OCI-LY3 (cell line): ENCODE measurements at regions not wholly inside any gene's neighbourhood (a gene's known extent, or its start where the extent isn't known, plus 50 kb on each side); places are given as distances from the start of the nearest gene placed in this dataset.

ENCODE experiments used
- H2AFZ ChIP-seq: fragments of 200-600, 300-600 bp; shearing (Covaris generic); 2 replicates; pipeline ENCODE4 v1.6.0; 2014; ENCODE audit warnings: antibody characterized with exemption, low read depth, low read length
- H3K27ac ChIP-seq: fragments of 200-600, 300-600 bp; sonication (generic); 2 replicates; pipeline ENCODE4 v1.5.1; 2014; ENCODE audit warnings: mild to moderate bottlenecking, low read length, moderate library complexity, mixed read lengths
- H3K27me3 ChIP-seq: fragments of 200-600, 300-600 bp; sonication (generic); 2 replicates; pipeline ENCODE4 v1.6.1; 2014; ENCODE audit warnings: low read depth, low read length, mixed read lengths
- H3K36me3 ChIP-seq: fragments of 200-600, 300-600 bp; sonication (generic); replicated peaks from 2 replicates; pipeline ENCODE3; 2014; ENCODE audit warnings: low read depth, low read length, mixed read lengths
- H3K4me1 ChIP-seq: fragments of 300-600, 200-600 bp; sonication (generic); 2 replicates; pipeline ENCODE4 v1.6.1; 2014; ENCODE audit warnings: low read length, mixed read lengths
- H3K4me2 ChIP-seq: fragments of 200-600, 300-600 bp; sonication (generic); 2 replicates; pipeline ENCODE4 v1.6.1; 2014; ENCODE audit warnings: low read length, mixed read lengths
- H3K4me3 ChIP-seq: fragments of 300-600, 200-600 bp; sonication (generic); 2 replicates; pipeline ENCODE4 v1.5.1; 2014; ENCODE audit warnings: antibody characterized with exemption, mild to moderate bottlenecking, low read length, moderate library complexity
- H3K79me2 ChIP-seq: fragments of 300-600, 200-600 bp; shearing (Covaris generic); 2 replicates; pipeline ENCODE4 v1.6.1; 2014; ENCODE audit warnings: mild to moderate bottlenecking, low read length, mixed read lengths
- H3K9ac ChIP-seq: fragments of 300-600, 200-600 bp; shearing (Covaris generic); 2 replicates; pipeline ENCODE4 v1.6.0; 2014; ENCODE audit warnings: mild to moderate bottlenecking, low read length, moderate library complexity
- H3K9me3 ChIP-seq: fragments of 200-600, 300-600 bp; shearing (Covaris generic); 2 replicates; pipeline ENCODE4 v1.6.1; 2014; ENCODE audit warnings: low read length, mixed read lengths; ENCODE audit not compliant: insufficient read depth
- H4K20me1 ChIP-seq: fragments of 200-600, 300-600 bp; sonication (generic); 2 replicates; pipeline ENCODE4 v1.6.1; 2016; ENCODE audit warnings: low read length, mixed read lengths; ENCODE audit not compliant: insufficient read depth
- EZH2phosphoT487 ChIP-seq: fragments of 200-600 bp; shearing (Covaris generic); IDR thresholded peaks from 2 replicates; pipeline ENCODE4 v1.6.1; 2018; ENCODE audit warnings: antibody characterized with exemption, mixed run types, low read depth
- TF ChIP-seq, protein P1 (sequence below): fragments of 200-600, 300-600 bp; sonication (generic); IDR thresholded peaks from 2 replicates; pipeline ENCODE4 v1.5.1; 2014; ENCODE audit warnings: antibody characterized with exemption, low read length, low read depth

GRCh38 chr4:180947425-180947824 is 1295.8 kb upstream of the TENM3 start:
- TF ChIP-seq, protein P1, sequence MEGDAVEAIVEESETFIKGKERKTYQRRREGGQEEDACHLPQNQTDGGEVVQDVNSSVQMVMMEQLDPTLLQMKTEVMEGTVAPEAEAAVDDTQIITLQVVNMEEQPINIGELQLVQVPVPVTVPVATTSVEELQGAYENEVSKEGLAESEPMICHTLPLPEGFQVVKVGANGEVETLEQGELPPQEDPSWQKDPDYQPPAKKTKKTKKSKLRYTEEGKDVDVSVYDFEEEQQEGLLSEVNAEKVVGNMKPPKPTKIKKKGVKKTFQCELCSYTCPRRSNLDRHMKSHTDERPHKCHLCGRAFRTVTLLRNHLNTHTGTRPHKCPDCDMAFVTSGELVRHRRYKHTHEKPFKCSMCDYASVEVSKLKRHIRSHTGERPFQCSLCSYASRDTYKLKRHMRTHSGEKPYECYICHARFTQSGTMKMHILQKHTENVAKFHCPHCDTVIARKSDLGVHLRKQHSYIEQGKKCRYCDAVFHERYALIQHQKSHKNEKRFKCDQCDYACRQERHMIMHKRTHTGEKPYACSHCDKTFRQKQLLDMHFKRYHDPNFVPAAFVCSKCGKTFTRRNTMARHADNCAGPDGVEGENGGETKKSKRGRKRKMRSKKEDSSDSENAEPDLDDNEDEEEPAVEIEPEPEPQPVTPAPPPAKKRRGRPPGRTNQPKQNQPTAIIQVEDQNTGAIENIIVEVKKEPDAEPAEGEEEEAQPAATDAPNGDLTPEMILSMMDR: peak; percentile 43
- no peak for TF ChIP-seq EZH2phosphoT487
- Histone ChIP-seq H3K4me1 (no peaks in the 10 kb centered on the region), H3K79me2 (no peaks in the 10 kb centered on the region), H3K27ac (no peak overlapping the region), H4K20me1 (no peaks in the 10 kb centered on the region), H3K36me3 (no peaks in the 10 kb centered on the region), H2AFZ (0 out of 2 replicates have a peak overlapping the region, but pooled peaks have one; percentile 3), H3K27me3 (no peaks in the 10 kb centered on the region), H3K4me3 (no peak overlapping the region), H3K9ac (no peak overlapping the region), H3K4me2 (no peak overlapping the region), H3K9me3 (no peaks in the 10 kb centered on the region)

GRCh38 chr4:180949424-180950213 is 1293.6 kb upstream of the TENM3 start:
- no peaks in the 10 kb centered on the region for H3K79me2 ChIP-seq
- TF ChIP-seq EZH2phosphoT487: no peak
- TF ChIP-seq, protein P1: no peak

DNA sequence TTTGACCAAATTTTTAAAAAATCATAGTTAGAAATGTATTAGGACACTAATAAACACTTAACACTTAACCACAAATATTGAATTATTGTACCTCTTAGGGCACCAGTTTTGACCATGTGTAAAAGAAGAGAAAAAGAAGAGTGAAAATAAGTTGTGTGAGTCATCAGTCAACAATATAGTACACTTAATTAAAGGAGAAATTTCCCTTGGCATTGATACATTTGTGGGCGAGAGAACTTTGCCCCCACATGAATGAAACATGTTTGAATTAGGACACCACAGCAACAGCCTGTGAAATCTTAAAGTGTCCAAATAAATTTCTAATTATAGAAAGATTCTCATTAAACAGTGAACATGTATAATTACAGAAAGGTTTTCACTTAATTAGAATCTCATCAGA is 1292.8 kb upstream of the TENM3 start:
- Histone ChIP-seq H3K36me3 (no peaks in the 10 kb centered on the region), H3K9ac (no peak overlapping the region), H3K4me1 (no peaks in the 10 kb centered on the region), H4K20me1 (no peaks in the 10 kb centered on the region), H2AFZ (no peak overlapping the region), H3K9me3 (no peaks in the 10 kb centered on the region), H3K4me3 (no peak overlapping the region), H3K79me2 (no peaks in the 10 kb centered on the region), H3K27me3 (no peaks in the 10 kb centered on the region), H3K27ac (no peak overlapping the region), H3K4me2 (no peak overlapping the region)
- TF ChIP-seq, protein P1: no peak
- no peak for TF ChIP-seq EZH2phosphoT487

More at GRCh38 chr4:180949424-180950213, 1293.6 kb upstream of the TENM3 start:
- Histone ChIP-seq H3K4me2 (no peak overlapping the region), H3K4me1 (no peaks in the 10 kb centered on the region), H3K9me3 (no peaks in the 10 kb centered on the region), H3K36me3 (no peaks in the 10 kb centered on the region), H3K27ac (no peak overlapping the region), H3K27me3 (no peaks in the 10 kb centered on the region), H3K9ac (no peak overlapping the region), H4K20me1 (no peaks in the 10 kb centered on the region), H2AFZ (peak overlapping the region; percentile 29; the same call in 1 of the 2 replicates), H3K4me3 (no peak overlapping the region)

DNA sequence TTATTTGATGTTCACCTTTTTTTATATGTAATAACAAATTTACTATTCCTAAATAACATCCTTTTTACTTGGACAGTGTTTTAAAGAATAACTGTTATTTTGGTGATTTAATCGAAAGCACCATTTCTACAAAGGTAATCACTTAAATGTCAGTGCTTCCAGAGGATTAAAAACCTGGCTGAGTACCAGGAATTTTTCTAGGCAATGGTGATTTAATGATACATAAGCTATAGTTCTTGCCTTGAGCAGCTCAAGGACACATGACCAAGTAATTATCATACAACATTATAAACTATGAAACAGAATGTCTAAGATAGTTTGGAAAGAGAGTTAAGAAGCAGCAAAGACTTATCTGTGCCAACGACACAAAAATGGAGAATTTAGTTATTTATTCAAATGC is 1291.9 kb upstream of the TENM3 start:
- Histone ChIP-seq H3K27ac (no peak overlapping the region), H3K36me3 (no peaks in the 10 kb centered on the region), H3K4me3 (no peak overlapping the region), H3K27me3 (no peaks in the 10 kb centered on the region), H4K20me1 (no peaks in the 10 kb centered on the region), H3K9me3 (no peaks in the 10 kb centered on the region), H2AFZ (no peak overlapping the region), H3K4me2 (no peak overlapping the region), H3K4me1 (no peaks in the 10 kb centered on the region), H3K9ac (no peak overlapping the region), H3K79me2 (no peaks in the 10 kb centered on the region)
- no peak for TF ChIP-seq EZH2phosphoT487
- TF ChIP-seq, protein P1: no peak
